SJSA1 (cell line): ENCODE measurements at regions not wholly inside any gene's neighbourhood (a gene's known extent, or its start where the extent isn't known, plus 50 kb on each side); places are given as distances from the start of the nearest gene placed in this dataset.
"Not testable (repeated sequence)": the region's sequence is repeated elsewhere in the genome, so short reads cannot be mapped to it uniquely, and the experiment has no call there.

ENCODE experiments used
- DNase-seq, 2 experiments: peaks; one replicate each; pipeline ENCODE4 v3.0.0-alpha.2; 2015 to 2020; ENCODE audit warnings: low spot score in 2 of 2, low read depth in 1 of 2
- H3K27ac ChIP-seq: fragments of 250-450 bp; sonication (Bioruptor Pico); 2 replicates; pipeline ENCODE4 v1.5.1; 2020; ENCODE audit warnings: mild to moderate bottlenecking, moderate library complexity
- H3K27me3 ChIP-seq: fragments of 250-450 bp; sonication (Bioruptor Pico); replicated peaks from 2 replicates; pipeline ENCODE4 v1.5.1; 2020; ENCODE audit warnings: mild to moderate bottlenecking, moderate library complexity
- H3K36me3 ChIP-seq: fragments of 250-450 bp; sonication (Bioruptor Pico); 2 replicates; pipeline ENCODE4 v1.5.1; 2020; ENCODE audit warnings: mild to moderate bottlenecking
- H3K4me1 ChIP-seq: fragments of 250-450 bp; sonication (Bioruptor Pico); replicated peaks from 2 replicates; pipeline ENCODE4 v1.6.1; 2021; ENCODE audit warnings: mild to moderate bottlenecking
- H3K4me3 ChIP-seq: fragments of 250-450 bp; sonication (Bioruptor Pico); 2 replicates; pipeline ENCODE4 v1.5.1; 2020; ENCODE audit warnings: mild to moderate bottlenecking
- H3K9me3 ChIP-seq: fragments of 250-450 bp; sonication (Bioruptor Pico); replicated peaks from 2 replicates; pipeline ENCODE4 v1.5.1; 2020; ENCODE audit warnings: mild to moderate bottlenecking

- DNase-seq = no peak
- Histone ChIP-seq H3K27ac (no peak overlapping the region), H3K4me1 (no peaks in the 10 kb centered on the region), H3K36me3 (no peaks in the 10 kb centered on the region), H3K4me3 (no peak overlapping the region), H3K9me3 (peaks cover 14% of the 10 kb centered on the region), H3K27me3 (no peaks in the 10 kb centered on the region)
These were observed 103.1 kb upstream of the SOX13 start for GRCh38 chr1:203969846-203970245.

DNA sequence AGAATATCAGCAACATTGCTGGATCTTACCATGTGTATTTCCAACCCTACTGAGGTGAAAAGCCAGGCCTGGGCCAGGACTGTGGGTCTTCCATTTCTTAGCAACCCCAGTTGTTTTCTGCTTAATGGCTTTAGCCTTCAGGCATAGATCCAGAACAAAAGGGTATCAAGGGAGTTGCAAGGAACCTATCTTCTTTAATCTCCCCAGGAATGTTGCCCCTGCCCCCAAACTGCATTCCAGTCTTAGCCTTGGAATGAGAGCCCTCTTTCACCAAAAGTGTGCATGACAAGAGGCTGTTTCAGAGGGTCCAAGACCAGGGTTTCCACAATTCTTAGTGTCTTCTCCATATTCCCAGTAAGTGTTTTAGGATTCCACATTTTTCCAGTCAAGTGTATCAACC, 87.9 kb upstream of the SOX13 start:
- peak in 1 of 2 experiments; percentile 15 for DNase-seq
- Histone ChIP-seq H3K36me3 (no peaks in the 10 kb centered on the region), H3K27me3 (no peaks in the 10 kb centered on the region)

DNA sequence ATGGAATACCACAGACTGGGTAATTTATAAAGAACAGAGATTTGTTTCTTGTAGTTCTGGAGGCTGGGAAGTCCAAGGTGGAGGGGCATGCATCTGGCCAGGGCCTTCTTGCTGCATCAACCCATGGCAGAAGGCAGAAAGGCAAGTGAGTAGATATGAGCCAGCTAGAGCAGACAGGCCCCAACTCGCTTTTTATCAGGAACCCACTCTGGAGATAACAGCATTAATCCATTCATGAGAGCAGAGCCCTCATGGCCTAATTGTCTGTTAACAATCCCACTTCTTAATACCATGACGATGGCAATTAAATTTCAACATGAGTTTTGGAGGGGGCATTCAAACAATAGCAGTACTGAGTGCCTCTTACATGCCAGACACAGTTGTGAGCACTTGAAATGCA, 87.2 kb upstream of the SOX13 start:
- peaks cover 7% of the 10 kb centered on the region for H3K4me1 ChIP-seq
- no peak for DNase-seq

More for the DNA sequence above, 87.9 kb upstream of the SOX13 start:
- no peak overlapping the region for H3K4me3 ChIP-seq
- H3K9me3 ChIP-seq = no peaks in the 10 kb centered on the region
- H3K4me1 ChIP-seq = peaks cover 7% of the 10 kb centered on the region
- H3K27ac ChIP-seq = no peak overlapping the region

DNA sequence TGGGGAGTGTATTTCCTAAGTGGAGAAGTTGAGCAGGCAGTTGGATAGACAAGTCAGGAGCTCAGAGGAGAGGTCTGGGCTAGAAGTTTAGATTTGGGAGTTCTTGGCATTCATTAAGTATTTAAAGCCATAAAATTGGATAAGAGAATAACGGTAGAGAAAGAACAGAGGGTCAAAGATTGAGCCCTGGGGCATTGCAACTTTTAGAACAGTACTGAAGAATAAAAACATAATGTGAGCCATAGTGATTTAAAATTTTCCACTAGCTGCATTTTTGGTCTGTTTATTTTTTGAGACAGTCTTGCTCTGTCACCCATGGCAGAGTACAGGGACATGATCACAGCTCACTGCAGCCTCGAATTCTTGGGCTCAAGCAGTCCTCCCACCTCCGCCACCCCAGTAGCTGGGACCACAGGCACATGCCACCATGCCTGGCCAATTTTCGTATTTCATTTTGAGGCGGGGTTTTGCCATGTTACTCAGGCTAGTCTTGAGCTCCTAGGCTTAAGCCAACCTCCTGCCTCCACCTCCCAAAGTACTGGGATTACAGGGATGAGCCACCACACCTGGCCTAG, 85.9 kb upstream of the SOX13 start:
- no peak overlapping the region for H3K27ac ChIP-seq
- DNase-seq = no peak
- peaks cover 7% of the 10 kb centered on the region for H3K4me1 ChIP-seq
- no peaks in the 10 kb centered on the region for H3K9me3 ChIP-seq
- no peak overlapping the region for H3K4me3 ChIP-seq
- H3K27me3 ChIP-seq = no peaks in the 10 kb centered on the region
- no peaks in the 10 kb centered on the region for H3K36me3 ChIP-seq

More for the DNA sequence above, 87.2 kb upstream of the SOX13 start:
- H3K4me3 ChIP-seq = no peak overlapping the region
- no peaks in the 10 kb centered on the region for H3K27me3 ChIP-seq
- H3K36me3 ChIP-seq = no peaks in the 10 kb centered on the region
- H3K27ac ChIP-seq = no peak overlapping the region
- no peaks in the 10 kb centered on the region for H3K9me3 ChIP-seq

DNA sequence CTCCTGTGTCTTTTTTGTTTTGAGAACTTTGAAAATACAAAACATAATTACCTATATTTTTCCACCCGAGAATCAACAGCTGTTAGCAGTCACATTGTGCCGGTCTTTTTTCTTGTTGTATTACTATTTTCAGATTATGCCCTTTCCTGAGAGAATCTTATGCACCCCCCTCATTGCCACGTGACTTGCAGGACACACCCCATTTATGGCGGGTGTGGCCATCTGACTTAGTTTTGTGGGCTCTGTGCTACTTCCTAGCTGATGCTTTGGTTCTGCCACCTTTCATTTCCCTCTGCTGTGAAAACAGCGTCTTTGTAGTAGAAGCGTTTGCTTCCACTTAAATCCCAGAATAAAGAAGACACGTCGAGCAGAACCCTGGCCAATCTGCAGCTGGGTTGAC, 82.8 kb upstream of the SOX13 start:
- H3K27ac ChIP-seq = no peak overlapping the region
- no peak overlapping the region for H3K4me3 ChIP-seq
- H3K27me3 ChIP-seq = no peaks in the 10 kb centered on the region
- peaks cover 9% of the 10 kb centered on the region for H3K4me1 ChIP-seq
- H3K36me3 ChIP-seq = no peaks in the 10 kb centered on the region
- DNase-seq = no peak
- no peaks in the 10 kb centered on the region for H3K9me3 ChIP-seq

GRCh38 chr1:203992440-203992839, 80.5 kb upstream of the SOX13 start:
- H3K4me3 ChIP-seq = no peak overlapping the region
- no peak overlapping the region for H3K27ac ChIP-seq
- H3K27me3 ChIP-seq = no peaks in the 10 kb centered on the region
- peaks cover 23% of the 10 kb centered on the region for H3K4me1 ChIP-seq
- H3K36me3 ChIP-seq = no peaks in the 10 kb centered on the region
- no peaks in the 10 kb centered on the region for H3K9me3 ChIP-seq
- no peak for DNase-seq

- no peak overlapping the region for H3K4me3 ChIP-seq
These were observed 79.7 kb upstream of the SOX13 start for GRCh38 chr1:203993256-203993655.

GRCh38 chr1:203995228-203995627, 77.7 kb upstream of the SOX13 start:
- peak in 1 of 2 experiments; percentile 36 for DNase-seq
- Histone ChIP-seq H3K9me3 (0 out of 2 replicates have a peak, but pooled peaks cover 3% of the 10 kb centered on the region), H3K27me3 (no peaks in the 10 kb centered on the region), H3K4me3 (no peak overlapping the region), H3K36me3 (no peaks in the 10 kb centered on the region), H3K27ac (no peak overlapping the region), H3K4me1 (peaks cover 23% of the 10 kb centered on the region)

More at GRCh38 chr1:203993256-203993655, 79.7 kb upstream of the SOX13 start:
- no peaks in the 10 kb centered on the region for H3K9me3 ChIP-seq
- H3K4me1 ChIP-seq = peaks cover 23% of the 10 kb centered on the region
- H3K27me3 ChIP-seq = no peaks in the 10 kb centered on the region
- DNase-seq = no peak
- H3K27ac ChIP-seq = no peak overlapping the region
- no peaks in the 10 kb centered on the region for H3K36me3 ChIP-seq

GRCh38 chr1:203996126-203996525, 76.8 kb upstream of the SOX13 start:
- H3K36me3 ChIP-seq = no peaks in the 10 kb centered on the region
- peak; percentile 54 to 68 for DNase-seq
- peaks cover 23% of the 10 kb centered on the region for H3K4me1 ChIP-seq
- H3K4me3 ChIP-seq = no peak overlapping the region
- 0 out of 2 replicates have a peak, but pooled peaks cover 4% of the 10 kb centered on the region for H3K9me3 ChIP-seq
- H3K27ac ChIP-seq = no peak overlapping the region
- H3K27me3 ChIP-seq = no peaks in the 10 kb centered on the region

- not testable (repeated sequence) for H3K36me3 ChIP-seq, H3K27me3 ChIP-seq, H3K4me3 ChIP-seq, H3K27ac ChIP-seq, H3K9me3 ChIP-seq
- H3K4me1 ChIP-seq = peaks cover 23% of the 10 kb centered on the region
- DNase-seq = peak in 1 of 2 experiments; percentile 6
These were observed 74.3 kb upstream of the SOX13 start for GRCh38 chr1:203998571-203998970.

GRCh38 chr1:203999618-204000017, 73.3 kb upstream of the SOX13 start:
- H3K4me1 ChIP-seq = peaks cover 23% of the 10 kb centered on the region
- no peak overlapping the region for H3K4me3 ChIP-seq
- no peak overlapping the region for H3K27ac ChIP-seq
- H3K27me3 ChIP-seq = no peaks in the 10 kb centered on the region
- DNase-seq = no peak
- H3K36me3 ChIP-seq = no peaks in the 10 kb centered on the region
- H3K9me3 ChIP-seq = 0 out of 2 replicates have a peak, but pooled peaks cover 4% of the 10 kb centered on the region

DNA sequence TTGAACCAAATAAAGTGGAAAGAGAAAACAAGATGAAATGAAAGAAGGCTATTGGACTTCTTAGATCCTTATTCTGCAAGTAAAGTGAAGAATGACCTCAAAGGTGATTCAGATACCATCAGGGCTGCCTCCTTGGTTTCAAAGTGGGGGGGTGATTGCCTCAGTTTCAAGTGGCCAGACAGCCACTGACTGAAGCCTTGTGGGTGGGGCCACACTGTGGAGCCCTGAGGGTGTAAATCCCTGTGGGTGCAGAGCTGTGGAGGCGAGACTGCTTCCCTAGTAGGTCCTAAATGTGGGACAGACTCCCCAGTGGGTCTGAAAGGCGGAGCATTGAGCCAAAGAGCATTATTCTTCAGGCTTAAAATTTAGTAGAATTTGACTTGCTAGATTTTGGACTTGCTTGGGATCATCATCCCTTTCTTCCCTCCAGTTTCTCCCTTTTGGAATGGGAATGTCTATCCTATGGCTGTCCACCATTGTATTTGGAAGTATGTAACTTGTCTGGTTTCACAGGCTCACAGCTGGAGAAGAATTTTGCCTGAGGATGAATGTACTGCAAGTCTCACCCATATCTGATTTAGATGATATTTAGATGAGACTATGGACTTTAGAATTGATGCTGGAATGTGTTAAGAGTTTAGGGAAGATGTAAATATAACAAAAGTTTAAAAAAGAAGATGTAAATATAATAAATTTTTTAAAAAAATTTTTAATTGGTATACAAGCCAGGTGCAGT, 71.6 kb upstream of the SOX13 start:
- H3K4me3 ChIP-seq = no peak overlapping the region
- no peak overlapping the region for H3K27ac ChIP-seq
- no peak for DNase-seq
- H3K9me3 ChIP-seq = 0 out of 2 replicates have a peak, but pooled peaks cover 4% of the 10 kb centered on the region
- H3K36me3 ChIP-seq = no peaks in the 10 kb centered on the region
- H3K4me1 ChIP-seq = peaks cover 6% of the 10 kb centered on the region
- no peaks in the 10 kb centered on the region for H3K27me3 ChIP-seq

GRCh38 chr1:204002614-204003013, 70.3 kb upstream of the SOX13 start:
- Histone ChIP-seq H3K27me3 (no peaks in the 10 kb centered on the region), H3K9me3 (0 out of 2 replicates have a peak, but pooled peaks cover 4% of the 10 kb centered on the region), H3K4me3 (no peak overlapping the region), H3K36me3 (no peaks in the 10 kb centered on the region), H3K27ac (no peak overlapping the region), H3K4me1 (no peaks in the 10 kb centered on the region; the same call in 1 of the 2 replicates)
- no peak for DNase-seq

DNA sequence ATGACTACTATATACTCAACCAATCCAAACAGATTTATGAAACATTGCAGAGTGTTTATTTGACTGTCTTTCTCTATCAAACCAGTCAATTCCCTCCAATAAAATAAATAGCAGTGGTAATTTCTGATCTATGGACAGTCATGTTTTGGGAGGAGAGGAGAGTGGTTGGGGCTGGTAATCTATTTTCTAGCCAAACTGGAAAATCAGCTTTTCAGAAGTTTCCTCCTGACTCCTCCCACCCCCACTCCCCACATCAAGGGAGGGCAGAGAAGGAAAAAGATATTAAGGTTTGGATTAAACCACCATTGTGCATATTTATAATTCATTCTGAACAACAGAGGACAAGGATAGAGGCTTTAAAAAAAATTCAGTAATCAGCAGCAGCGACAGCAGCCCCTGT, 69.4 kb upstream of the SOX13 start:
- no peaks in the 10 kb centered on the region; the same call in 1 of the 2 replicates for H3K4me1 ChIP-seq
- no peak overlapping the region for H3K4me3 ChIP-seq
- no peak overlapping the region for H3K27ac ChIP-seq
- H3K36me3 ChIP-seq = no peaks in the 10 kb centered on the region
- no peak for DNase-seq
- H3K9me3 ChIP-seq = 0 out of 2 replicates have a peak, but pooled peaks cover 4% of the 10 kb centered on the region
- no peaks in the 10 kb centered on the region for H3K27me3 ChIP-seq
